ENCODE measurements at regions not wholly inside any gene's neighbourhood (a gene's known extent, or its start where the extent isn't known, plus 50 kb on each side); places are given as distances from the start of the nearest gene placed in this dataset.

DNA sequence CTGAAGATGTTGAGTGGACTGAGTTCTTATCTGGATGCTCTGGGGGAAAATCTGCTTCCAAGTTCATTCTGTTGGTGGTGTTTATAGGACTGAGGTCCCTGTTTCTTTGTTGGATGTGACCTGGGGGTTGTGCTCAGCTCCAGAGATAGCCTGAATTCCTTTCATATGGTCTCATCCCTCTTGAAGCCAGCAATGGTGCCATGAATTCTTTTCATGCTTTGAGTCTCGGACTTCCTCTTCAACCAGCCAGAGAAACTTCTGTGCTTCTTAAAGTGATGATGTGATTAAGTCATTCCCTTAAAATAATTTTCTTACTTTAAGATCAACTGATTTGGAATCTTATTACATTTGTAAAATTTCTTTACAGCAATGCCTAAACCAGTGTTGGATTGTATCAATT lies 233.8 kb upstream of the UGT8 start:
- TF ChIP-seq, protein P1, sequence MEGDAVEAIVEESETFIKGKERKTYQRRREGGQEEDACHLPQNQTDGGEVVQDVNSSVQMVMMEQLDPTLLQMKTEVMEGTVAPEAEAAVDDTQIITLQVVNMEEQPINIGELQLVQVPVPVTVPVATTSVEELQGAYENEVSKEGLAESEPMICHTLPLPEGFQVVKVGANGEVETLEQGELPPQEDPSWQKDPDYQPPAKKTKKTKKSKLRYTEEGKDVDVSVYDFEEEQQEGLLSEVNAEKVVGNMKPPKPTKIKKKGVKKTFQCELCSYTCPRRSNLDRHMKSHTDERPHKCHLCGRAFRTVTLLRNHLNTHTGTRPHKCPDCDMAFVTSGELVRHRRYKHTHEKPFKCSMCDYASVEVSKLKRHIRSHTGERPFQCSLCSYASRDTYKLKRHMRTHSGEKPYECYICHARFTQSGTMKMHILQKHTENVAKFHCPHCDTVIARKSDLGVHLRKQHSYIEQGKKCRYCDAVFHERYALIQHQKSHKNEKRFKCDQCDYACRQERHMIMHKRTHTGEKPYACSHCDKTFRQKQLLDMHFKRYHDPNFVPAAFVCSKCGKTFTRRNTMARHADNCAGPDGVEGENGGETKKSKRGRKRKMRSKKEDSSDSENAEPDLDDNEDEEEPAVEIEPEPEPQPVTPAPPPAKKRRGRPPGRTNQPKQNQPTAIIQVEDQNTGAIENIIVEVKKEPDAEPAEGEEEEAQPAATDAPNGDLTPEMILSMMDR (IDR thresholded peaks at IDR 0.05), result no peak
- TF ChIP-seq POLR2A (IDR thresholded peaks at IDR 0.05), result no peak
